Esophagus squamous epithelium (tissue), 4 donors: ENCODE measurements at regions not wholly inside any gene's neighbourhood (a gene's known extent, or its start where the extent isn't known, plus 50 kb on each side); places are given as distances from the start of the nearest gene placed in this dataset.

Source experiments
- POLR2A ChIP-seq, 4 donors: fragments of 450-650 bp; IDR thresholded peaks; one replicate each; pipeline ENCODE4 v1.6.1; 2017; ENCODE audit warnings: antibody characterized with exemption in 4 of 4, mild to moderate bottlenecking in 4 of 4, moderate library complexity in 3 of 4
- TF ChIP-seq, protein P1 (sequence below), 6 experiments: fragments of 450-650 bp in 4 of 6; fragments of 200-600 bp in 2 of 6; sonication (generic) in 2 of 6; IDR thresholded peaks; one replicate each; pipeline ENCODE4 v1.5.1; 2016 to 2019; ENCODE audit warnings: antibody characterized with exemption in 6 of 6, mild to moderate bottlenecking in 4 of 6, moderate library complexity in 4 of 6

DNA sequence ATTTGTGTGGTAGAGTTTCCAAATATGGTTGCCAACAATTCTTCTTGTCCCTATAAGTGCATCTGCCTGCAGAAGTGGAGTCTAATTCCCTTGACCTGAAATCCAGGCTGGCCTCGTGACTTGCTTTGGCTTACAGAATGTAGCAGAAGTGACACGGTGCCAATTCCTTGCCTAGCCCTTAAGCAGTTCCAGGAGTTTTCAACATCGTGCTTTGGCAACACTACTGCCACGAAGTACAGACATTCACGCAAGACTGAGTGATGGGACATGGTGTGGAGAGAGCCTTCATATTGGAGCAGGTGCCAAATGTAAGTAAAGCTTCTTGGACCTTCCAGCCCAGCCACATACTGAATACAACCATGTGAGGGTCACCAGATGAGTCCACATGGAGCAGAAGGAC is 92.9 kb upstream of the NEK6 start:
- TF ChIP-seq POLR2A (IDR thresholded peaks at IDR 0.05) = no peak
- TF ChIP-seq, protein P1, sequence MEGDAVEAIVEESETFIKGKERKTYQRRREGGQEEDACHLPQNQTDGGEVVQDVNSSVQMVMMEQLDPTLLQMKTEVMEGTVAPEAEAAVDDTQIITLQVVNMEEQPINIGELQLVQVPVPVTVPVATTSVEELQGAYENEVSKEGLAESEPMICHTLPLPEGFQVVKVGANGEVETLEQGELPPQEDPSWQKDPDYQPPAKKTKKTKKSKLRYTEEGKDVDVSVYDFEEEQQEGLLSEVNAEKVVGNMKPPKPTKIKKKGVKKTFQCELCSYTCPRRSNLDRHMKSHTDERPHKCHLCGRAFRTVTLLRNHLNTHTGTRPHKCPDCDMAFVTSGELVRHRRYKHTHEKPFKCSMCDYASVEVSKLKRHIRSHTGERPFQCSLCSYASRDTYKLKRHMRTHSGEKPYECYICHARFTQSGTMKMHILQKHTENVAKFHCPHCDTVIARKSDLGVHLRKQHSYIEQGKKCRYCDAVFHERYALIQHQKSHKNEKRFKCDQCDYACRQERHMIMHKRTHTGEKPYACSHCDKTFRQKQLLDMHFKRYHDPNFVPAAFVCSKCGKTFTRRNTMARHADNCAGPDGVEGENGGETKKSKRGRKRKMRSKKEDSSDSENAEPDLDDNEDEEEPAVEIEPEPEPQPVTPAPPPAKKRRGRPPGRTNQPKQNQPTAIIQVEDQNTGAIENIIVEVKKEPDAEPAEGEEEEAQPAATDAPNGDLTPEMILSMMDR (IDR thresholded peaks at IDR 0.05) = no peak
